Liver (tissue), 8 donors: ENCODE measurements at regions not wholly inside any gene's neighbourhood (a gene's known extent, or its start where the extent isn't known, plus 50 kb on each side); places are given as distances from the start of the nearest gene placed in this dataset.

Experiments
- DNase-seq: peaks from one replicate; pipeline ENCODE4 v3.0.0-alpha.2; 2017; ENCODE audit warnings: low spot score
- H3K27ac ChIP-seq, 2 donors: one replicate each; pipeline ENCODE4 v1.7.0; 2013; ENCODE audit warnings: inconsistent platforms in 2 of 2, low read length in 2 of 2, control low read depth in 1 of 2, low read depth in 1 of 2, mild to moderate bottlenecking in 1 of 2
- H3K27me3 ChIP-seq, 4 donors: one replicate each; pipeline versions ENCODE4 v1.6.1 to v1.7.0; 2013; ENCODE audit warnings: low read length in 3 of 4, inconsistent platforms in 1 of 4, mild to moderate bottlenecking in 1 of 4, moderate library complexity in 1 of 4; ENCODE audit not compliant: control insufficient read depth in 4 of 4, insufficient read depth in 4 of 4
- H3K36me3 ChIP-seq, 4 donors: one replicate each; pipeline versions ENCODE4 v1.6.1 to v1.7.0; 2013; ENCODE audit warnings: low read length in 3 of 4, mild to moderate bottlenecking in 3 of 4, low read depth in 1 of 4, moderate library complexity in 1 of 4; ENCODE audit not compliant: control insufficient read depth in 4 of 4, insufficient read depth in 3 of 4
- H3K4me1 ChIP-seq, 4 donors: one replicate each; pipeline versions ENCODE4 v1.6.1 to v1.7.0; 2013; ENCODE audit warnings: low read length in 3 of 4, mild to moderate bottlenecking in 3 of 4, moderate library complexity in 1 of 4; ENCODE audit not compliant: control insufficient read depth in 4 of 4, insufficient read depth in 4 of 4
- H3K4me3 ChIP-seq, 3 donors: one replicate each; pipeline versions ENCODE4 v1.6.1 to v1.7.0; 2013; ENCODE audit warnings: low read length in 3 of 3, control low read depth in 1 of 3, low read depth in 1 of 3, mild to moderate bottlenecking in 1 of 3
- H3K9ac ChIP-seq, 2 donors: one replicate each; pipeline ENCODE4 v1.7.0; 2013; ENCODE audit warnings: low read length in 2 of 2, mild to moderate bottlenecking in 2 of 2, moderate library complexity in 2 of 2, control low read depth in 1 of 2, low read depth in 1 of 2
- H3K9me3 ChIP-seq, 4 donors: one replicate each; pipeline versions ENCODE4 v1.6.1 to v1.7.0; 2013; ENCODE audit warnings: low read length in 3 of 4; ENCODE audit not compliant: control insufficient read depth in 4 of 4
- ATF3 ChIP-seq: IDR thresholded peaks from 2 replicates; pipeline ENCODE4 v1.6.1; 2016; ENCODE audit warnings: antibody characterized with exemption
- EGR1 ChIP-seq, 2 donors: IDR thresholded peaks; 2 replicates each; pipeline ENCODE4 v1.6.1; 2016 to 2018; ENCODE audit warnings: antibody characterized with exemption in 2 of 2, low read depth in 2 of 2
- FOXA1 ChIP-seq: IDR thresholded peaks from 2 replicates; pipeline ENCODE4 v1.6.1; 2016; ENCODE audit warnings: antibody characterized with exemption
- FOXA2 ChIP-seq: IDR thresholded peaks from 2 replicates; pipeline ENCODE4 v1.6.1; 2016; ENCODE audit warnings: antibody characterized with exemption
- GABPA ChIP-seq, 2 donors: IDR thresholded peaks in 1 of 2; conservative IDR thresholded peaks in 1 of 2; 2 replicates each; pipeline ENCODE4 v1.6.1; 2016; ENCODE audit warnings: antibody characterized with exemption in 2 of 2, mild to moderate bottlenecking in 1 of 2, moderate library complexity in 1 of 2
- HNF4A ChIP-seq, 2 donors: conservative IDR thresholded peaks; 2 replicates each; pipeline ENCODE4 v1.6.1; 2016; ENCODE audit warnings: antibody characterized with exemption in 2 of 2, mild to moderate bottlenecking in 2 of 2
- HNF4G ChIP-seq: IDR thresholded peaks from 2 replicates; pipeline ENCODE4 v1.6.1; 2016; ENCODE audit warnings: antibody characterized with exemption
- JUND ChIP-seq, 2 donors: IDR thresholded peaks; 2 replicates each; pipeline ENCODE4 v1.6.1; 2016; ENCODE audit warnings: antibody characterized with exemption in 2 of 2
- NR2F2 ChIP-seq: IDR thresholded peaks from 2 replicates; pipeline ENCODE4 v1.6.1; 2016; ENCODE audit warnings: antibody characterized with exemption
- RAD21 ChIP-seq, 2 donors: IDR thresholded peaks; 2 replicates each; pipeline ENCODE4 v1.6.1; 2016; ENCODE audit warnings: antibody characterized with exemption in 2 of 2, mild to moderate bottlenecking in 2 of 2
- RXRA ChIP-seq, 2 donors: IDR thresholded peaks; 2 replicates each; pipeline ENCODE4 v1.6.1; 2017 to 2018; ENCODE audit warnings: antibody characterized with exemption in 2 of 2, mild to moderate bottlenecking in 1 of 2
- SP1 ChIP-seq: IDR thresholded peaks from 2 replicates; pipeline ENCODE4 v1.6.1; 2018; ENCODE audit warnings: antibody characterized with exemption, mild to moderate bottlenecking
- TAF1 ChIP-seq: conservative IDR thresholded peaks from 2 replicates; pipeline ENCODE4 v1.6.1; 2016; ENCODE audit warnings: antibody characterized with exemption, mild to moderate bottlenecking
- YY1 ChIP-seq: IDR thresholded peaks from 2 replicates; pipeline ENCODE4 v1.6.1; 2016; ENCODE audit warnings: antibody characterized with exemption, mild to moderate bottlenecking
- ZBTB33 ChIP-seq: IDR thresholded peaks from 2 replicates; pipeline ENCODE4 v1.6.1; 2016; ENCODE audit warnings: antibody characterized with exemption
- WGBS: extraction: QIAGEN DNeasy Blood & Tissue Kit; methylation state at CpG from one replicate; pipeline ENCODE4 v1.1.7; 2013; 5-methylcytosine and 5-hydroxymethylcytosine counted together
- TF ChIP-seq, protein P1 (sequence below): fragments of 150-350 bp; IDR thresholded peaks from 2 replicates; pipeline ENCODE4 v1.5.1; 2017; ENCODE audit warnings: improper control_type of control experiment, low read depth, low read length; ENCODE audit not compliant: missing input control
- TF ChIP-seq, protein P2 (sequence below): IDR thresholded peaks from 2 replicates; pipeline ENCODE4 v1.6.1; 2016; ENCODE audit warnings: antibody characterized with exemption
- TF ChIP-seq, protein P3 (sequence below): IDR thresholded peaks from 2 replicates; pipeline ENCODE4 v1.6.1; 2016; ENCODE audit warnings: antibody characterized with exemption, mild to moderate bottlenecking
- donor health status: healthy.
- donor health status: healthy.
- donor health status: healthy.
- donor health status: healthy.
- donor health status: healthy.

DNA sequence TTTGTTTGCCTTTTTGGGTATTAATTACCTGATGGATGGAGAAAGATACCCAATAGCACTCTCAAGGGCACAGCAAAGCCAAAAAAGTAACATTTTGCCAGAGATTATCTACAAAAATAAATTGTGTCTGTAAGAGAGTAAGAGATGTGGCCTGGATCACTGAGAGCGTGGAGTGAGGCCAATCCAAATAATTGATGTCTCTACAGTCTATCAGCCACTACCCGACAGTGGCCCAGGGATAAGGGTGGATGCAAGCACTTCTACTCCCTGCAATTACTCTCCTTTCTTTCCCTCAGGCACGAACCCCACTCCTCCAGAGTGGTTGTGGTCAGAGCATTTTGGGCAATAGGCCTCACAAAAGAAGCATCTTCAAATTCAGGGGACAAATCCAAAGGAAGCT is 92.3 kb upstream of the ZC3H12C start:
- Histone ChIP-seq H3K4me3 (no peak overlapping the region), H3K27ac (no peak overlapping the region), H3K4me1 (no peaks in the 10 kb centered on the region), H3K27me3 (no peaks in the 10 kb centered on the region), H3K9ac (no peak overlapping the region), H3K36me3 (no peaks in the 10 kb centered on the region), H3K9me3 (no peaks in the 10 kb centered on the region)
- DNase-seq, result no peak
- TF ChIP-seq TAF1, result no peak
- TF ChIP-seq NR2F2, result no peak
- no peak for TF ChIP-seq ZBTB33
- TF ChIP-seq ATF3, result no peak
- whole genome bisulfite sequencing, result 59% methylated on average over 3 of the region's 3 CpGs

DNA sequence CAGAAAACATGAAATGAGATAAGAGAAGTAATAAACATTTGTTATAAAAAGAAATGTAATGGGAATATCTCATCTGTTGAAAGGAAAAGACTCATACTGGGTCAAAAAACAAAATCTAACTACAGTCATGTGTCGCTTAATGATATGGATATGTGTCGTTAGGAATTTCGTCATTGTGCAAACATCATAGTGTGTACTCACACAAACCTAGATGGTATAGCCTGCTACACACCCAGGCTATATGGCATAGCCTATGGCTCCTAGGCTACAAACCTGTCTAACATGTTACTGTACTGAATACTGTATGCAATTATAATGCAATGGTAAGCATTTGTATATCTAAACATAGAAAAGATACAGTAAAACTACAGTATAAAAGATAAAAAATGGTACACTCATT is 89.8 kb upstream of the ZC3H12C start:
- Histone ChIP-seq H3K4me3 (no peak overlapping the region), H3K9ac (no peak overlapping the region), H3K27ac (no peak overlapping the region), H3K27me3 (no peaks in the 10 kb centered on the region), H3K4me1 (no peaks in the 10 kb centered on the region), H3K9me3 (no peaks in the 10 kb centered on the region), H3K36me3 (no peaks in the 10 kb centered on the region)
- WGBS, result 75% methylated on average over 3 of the region's 3 CpGs
- TF ChIP-seq NR2F2 (no peak), RAD21 (IDR thresholded peaks at IDR 0.05) (no peak)
- no peak for DNase-seq

DNA sequence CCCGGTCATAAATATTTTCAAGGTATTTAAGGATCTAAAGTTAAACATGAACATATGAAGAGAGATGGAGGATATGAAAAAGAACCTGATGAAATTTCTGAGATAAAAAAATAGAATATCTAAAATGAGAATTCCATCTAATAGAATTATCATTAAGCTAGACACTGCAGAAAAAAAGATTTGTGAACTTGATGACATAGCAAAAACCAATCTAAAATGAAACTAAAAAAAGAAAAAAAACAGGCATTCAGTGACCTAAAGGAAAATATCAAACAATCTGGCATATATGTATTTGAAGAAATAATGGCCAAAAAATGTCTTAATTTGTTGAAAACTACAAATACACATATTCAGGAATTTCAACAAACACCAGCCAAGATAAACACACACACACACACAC is 81.6 kb upstream of the ZC3H12C start:
- Histone ChIP-seq H3K36me3 (no peaks in the 10 kb centered on the region), H3K4me1 (no peaks in the 10 kb centered on the region), H3K9me3 (peaks cover 0 to 4% (median 1%) of the 10 kb centered on the region in 4 donors), H3K27ac (no peak overlapping the region), H3K9ac (no peak overlapping the region), H3K27me3 (no peaks in the 10 kb centered on the region), H3K4me3 (no peak overlapping the region)
- DNase-seq, result no peak
- 96% methylated on average over 1 of the region's 1 CpG for WGBS
- TF ChIP-seq NR2F2 (no peak), HNF4G (no peak), JUND (IDR thresholded peaks at IDR 0.05) (no peak), SP1 (no peak), HNF4A (conservative IDR thresholded peaks at IDR 0.05) (no peak), ATF3 (no peak), GABPA (IDR thresholded peaks at IDR 0.05 in 1 of 2, conservative IDR thresholded peaks at IDR 0.05 in 1 of 2) (no peak), EGR1 (IDR thresholded peaks at IDR 0.05; ENCODE audit: low read depth in 2 of 2) (no peak), ZBTB33 (no peak), RXRA (IDR thresholded peaks at IDR 0.05) (no peak), FOXA2 (no peak), TAF1 (no peak), YY1 (no peak), RAD21 (IDR thresholded peaks at IDR 0.05) (no peak), FOXA1 (no peak)
- TF ChIP-seq, protein P1, sequence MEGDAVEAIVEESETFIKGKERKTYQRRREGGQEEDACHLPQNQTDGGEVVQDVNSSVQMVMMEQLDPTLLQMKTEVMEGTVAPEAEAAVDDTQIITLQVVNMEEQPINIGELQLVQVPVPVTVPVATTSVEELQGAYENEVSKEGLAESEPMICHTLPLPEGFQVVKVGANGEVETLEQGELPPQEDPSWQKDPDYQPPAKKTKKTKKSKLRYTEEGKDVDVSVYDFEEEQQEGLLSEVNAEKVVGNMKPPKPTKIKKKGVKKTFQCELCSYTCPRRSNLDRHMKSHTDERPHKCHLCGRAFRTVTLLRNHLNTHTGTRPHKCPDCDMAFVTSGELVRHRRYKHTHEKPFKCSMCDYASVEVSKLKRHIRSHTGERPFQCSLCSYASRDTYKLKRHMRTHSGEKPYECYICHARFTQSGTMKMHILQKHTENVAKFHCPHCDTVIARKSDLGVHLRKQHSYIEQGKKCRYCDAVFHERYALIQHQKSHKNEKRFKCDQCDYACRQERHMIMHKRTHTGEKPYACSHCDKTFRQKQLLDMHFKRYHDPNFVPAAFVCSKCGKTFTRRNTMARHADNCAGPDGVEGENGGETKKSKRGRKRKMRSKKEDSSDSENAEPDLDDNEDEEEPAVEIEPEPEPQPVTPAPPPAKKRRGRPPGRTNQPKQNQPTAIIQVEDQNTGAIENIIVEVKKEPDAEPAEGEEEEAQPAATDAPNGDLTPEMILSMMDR, result no peak
- TF ChIP-seq, protein P2, sequence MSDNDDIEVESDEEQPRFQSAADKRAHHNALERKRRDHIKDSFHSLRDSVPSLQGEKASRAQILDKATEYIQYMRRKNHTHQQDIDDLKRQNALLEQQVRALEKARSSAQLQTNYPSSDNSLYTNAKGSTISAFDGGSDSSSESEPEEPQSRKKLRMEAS, result no peak
- TF ChIP-seq, protein P3, sequence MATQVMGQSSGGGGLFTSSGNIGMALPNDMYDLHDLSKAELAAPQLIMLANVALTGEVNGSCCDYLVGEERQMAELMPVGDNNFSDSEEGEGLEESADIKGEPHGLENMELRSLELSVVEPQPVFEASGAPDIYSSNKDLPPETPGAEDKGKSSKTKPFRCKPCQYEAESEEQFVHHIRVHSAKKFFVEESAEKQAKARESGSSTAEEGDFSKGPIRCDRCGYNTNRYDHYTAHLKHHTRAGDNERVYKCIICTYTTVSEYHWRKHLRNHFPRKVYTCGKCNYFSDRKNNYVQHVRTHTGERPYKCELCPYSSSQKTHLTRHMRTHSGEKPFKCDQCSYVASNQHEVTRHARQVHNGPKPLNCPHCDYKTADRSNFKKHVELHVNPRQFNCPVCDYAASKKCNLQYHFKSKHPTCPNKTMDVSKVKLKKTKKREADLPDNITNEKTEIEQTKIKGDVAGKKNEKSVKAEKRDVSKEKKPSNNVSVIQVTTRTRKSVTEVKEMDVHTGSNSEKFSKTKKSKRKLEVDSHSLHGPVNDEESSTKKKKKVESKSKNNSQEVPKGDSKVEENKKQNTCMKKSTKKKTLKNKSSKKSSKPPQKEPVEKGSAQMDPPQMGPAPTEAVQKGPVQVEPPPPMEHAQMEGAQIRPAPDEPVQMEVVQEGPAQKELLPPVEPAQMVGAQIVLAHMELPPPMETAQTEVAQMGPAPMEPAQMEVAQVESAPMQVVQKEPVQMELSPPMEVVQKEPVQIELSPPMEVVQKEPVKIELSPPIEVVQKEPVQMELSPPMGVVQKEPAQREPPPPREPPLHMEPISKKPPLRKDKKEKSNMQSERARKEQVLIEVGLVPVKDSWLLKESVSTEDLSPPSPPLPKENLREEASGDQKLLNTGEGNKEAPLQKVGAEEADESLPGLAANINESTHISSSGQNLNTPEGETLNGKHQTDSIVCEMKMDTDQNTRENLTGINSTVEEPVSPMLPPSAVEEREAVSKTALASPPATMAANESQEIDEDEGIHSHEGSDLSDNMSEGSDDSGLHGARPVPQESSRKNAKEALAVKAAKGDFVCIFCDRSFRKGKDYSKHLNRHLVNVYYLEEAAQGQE, result no peak
